ENCODE measurements at regions not wholly inside any gene's neighbourhood (a gene's known extent, or its start where the extent isn't known, plus 50 kb on each side); places are given as distances from the start of the nearest gene placed in this dataset.

GRCh38 chr3:59261009-59261408, 211.2 kb upstream of the CFAP20DC start (continued):
- no peak for TF ChIP-seq ATF2 (IDR thresholded peaks at IDR 0.05; ENCODE audit: low read length)

- 62% methylated on average over 8 of the region's 8 CpGs for WGBS (ENCODE audit: insufficient coverage, insufficient replicate concordance, low lambda C conversion rate, missing lambda C conversion rate)
- CTCF ChIA-PET, result interaction anchor here (1.7 kb wide), 1 partner anchor 11 kb away, joined by 5 read pairs; no protein-coding TSS in a partner anchor
- POLR2A ChIA-PET, result no interaction called here
- H3K9ac ChIP-seq (ENCODE audit: control insufficient read depth, insufficient read depth, low read length), result no peak overlapping the region
- H3K4me3 ChIP-seq, result no peak overlapping the region
- DNase-seq (ENCODE audit: low read depth, low spot score) (no peak), ATAC-seq (no peak), FAIRE-seq (no peak)
- SMC1A ChIA-PET (ENCODE audit: uncharacterized antibody, unreplicated experiment), result interaction anchor here (0.6 to 3.4 kb wide), 4 partner anchors 10 to 43 kb away, joined by 3 to 10 read pairs (median 4); no protein-coding TSS in a partner anchor
- no peaks in the 10 kb centered on the region for H3K36me3 ChIP-seq (ENCODE audit: control insufficient read depth in 2 of 2, insufficient read depth in 2 of 2, low read length in 1 of 2)
- no peaks in the 10 kb centered on the region for H4K20me1 ChIP-seq (ENCODE audit: control insufficient read depth, insufficient read depth)
- no peak overlapping the region for H2AFZ ChIP-seq (ENCODE audit: control insufficient read depth, low read depth, low read length)
- no peak overlapping the region for H3K4me2 ChIP-seq (ENCODE audit: control insufficient read depth, insufficient read depth)
- H3K27me3 ChIP-seq (replicated peaks in 1 of 2; ENCODE audit: control insufficient read depth in 2 of 2, insufficient read depth in 2 of 2, low read length in 1 of 2), result no peaks in the 10 kb centered on the region
- intact Hi-C loops (cut with micrococcal nuclease; ENCODE audit: unreplicated experiment) (no loop called here), in situ Hi-C loops (cut with MboI) (no loop called here)
- peaks cover 3% of the 10 kb centered on the region; the same call in 1 of the 2 replicates for H3K4me1 ChIP-seq (ENCODE audit: control insufficient read depth, insufficient read depth, low read length)
- no peaks in the 10 kb centered on the region for H3K79me2 ChIP-seq (ENCODE audit: control insufficient read depth, insufficient read depth, low read length)
- RAD21 ChIA-PET (ENCODE audit: unreplicated experiment), result interaction anchor here (4.7 kb wide), 1 partner anchor 13 kb away, joined by 30 read pairs; no protein-coding TSS in a partner anchor
- no TSS peak for BruUV-seq (replicated peaks)
- H3K27ac ChIP-seq (ENCODE audit: control insufficient read depth, insufficient read depth), result no peak overlapping the region
- H3K9me3 ChIP-seq (replicated peaks; ENCODE audit: control insufficient read depth, insufficient read depth, low read length), result peaks cover under 1% of the 10 kb centered on the region; the same call in 2 of the 3 replicates
- no peak for TF ChIP-seq PRDM15 (CRISPR knock-in tag; IDR thresholded peaks at IDR 0.05)
- no peak for TF ChIP-seq ZBED1 (IDR thresholded peaks at IDR 0.05; ENCODE audit: borderline replicate concordance)
- no peak for TF ChIP-seq MEF2B (IDR thresholded peaks at IDR 0.05; ENCODE audit: partially characterized antibody, poor library complexity, severe bottlenecking)
- TF ChIP-seq FOXM1 (IDR thresholded peaks at IDR 0.05; ENCODE audit: low read depth, low read length), result no peak
- no peak for TF ChIP-seq CBX5 (IDR thresholded peaks at IDR 0.05; ENCODE audit: low read depth)
- TF ChIP-seq EZH2 (IDR thresholded peaks at IDR 0.05; ENCODE audit: borderline replicate concordance, control insufficient read depth, low read depth, low read length), result no peak
- no peak for TF ChIP-seq CBX3 (IDR thresholded peaks at IDR 0.05; ENCODE audit: borderline replicate concordance, low read depth)
- no peak for TF ChIP-seq MAX (IDR thresholded peaks at IDR 0.05; ENCODE audit: low read depth, low read length)
- TF ChIP-seq IKZF1 (conservative IDR thresholded peaks at IDR 0.05), result no peak
- no peak for TF ChIP-seq TCF7 (IDR thresholded peaks at IDR 0.05; ENCODE audit: borderline replicate concordance)
- TF ChIP-seq ESRRA (IDR thresholded peaks at IDR 0.05; ENCODE audit: low read length), result no peak
- TF ChIP-seq ZNF622 (IDR thresholded peaks at IDR 0.05), result no peak
- TF ChIP-seq MYB (IDR thresholded peaks at IDR 0.05; ENCODE audit: borderline replicate concordance, low read depth, low read length), result no peak
- no peak for TF ChIP-seq HSF1 (IDR thresholded peaks at IDR 0.05; ENCODE audit: low read depth, low read length)
- no peak for TF ChIP-seq RCOR1 (conservative IDR thresholded peaks at IDR 0.05; ENCODE audit: low read depth, low read length)
These were observed 208.9 kb upstream of the CFAP20DC start for GRCh38 chr3:59258550-59259260.
